ENCODE measurements at regions not wholly inside any gene's neighbourhood (a gene's known extent, or its start where the extent isn't known, plus 50 kb on each side); places are given as distances from the start of the nearest gene placed in this dataset.
"Not testable (repeated sequence)": the region's sequence is repeated elsewhere in the genome, so short reads cannot be mapped to it uniquely, and the experiment has no call there.

DNA sequence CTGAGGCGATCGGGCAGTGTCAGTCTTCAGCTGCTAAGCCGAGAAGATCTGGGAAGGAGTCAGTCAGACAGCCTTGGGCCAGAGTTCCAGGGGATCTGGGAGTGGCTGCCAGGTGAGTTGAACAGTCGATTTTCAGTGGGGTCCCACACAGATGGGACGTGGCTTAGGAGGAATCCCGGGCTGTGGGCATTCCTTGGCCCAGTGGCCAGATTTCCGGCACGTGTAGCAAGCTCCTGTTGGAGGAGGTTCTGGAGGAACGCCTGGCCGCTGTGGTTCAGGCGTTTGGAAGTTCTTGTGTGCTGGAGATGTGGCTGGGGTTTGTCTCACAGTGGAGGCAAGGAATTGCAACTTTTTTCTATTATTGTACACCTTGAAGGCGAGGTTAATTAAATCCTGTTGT, 269.4 kb upstream of the SLC16A7 start:
- H3K27ac ChIP-seq (ENCODE audit: extremely low read depth, low read depth, low read length); POLR2A ChIA-PET: not testable (repeated sequence)

DNA sequence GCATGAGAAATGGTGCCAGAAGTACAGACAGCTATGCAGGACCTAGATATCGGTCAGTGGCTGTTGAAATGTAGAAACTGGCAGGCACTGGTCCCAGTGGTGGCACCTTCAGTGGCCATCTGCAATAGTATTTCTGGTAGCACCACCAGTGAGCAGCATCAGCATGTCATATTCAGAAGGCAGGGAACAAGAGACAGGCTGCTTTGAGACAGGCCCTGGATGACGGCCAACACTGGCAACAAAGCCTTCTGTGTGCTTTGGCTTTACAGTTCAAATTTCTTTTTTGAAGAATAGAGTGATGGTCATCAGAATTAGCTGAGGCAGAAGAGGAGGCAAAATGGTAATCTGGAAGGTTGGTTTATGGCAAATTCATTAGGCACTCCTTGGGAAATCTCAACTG, 273.4 kb upstream of the SLC16A7 start:
- POLR2A ChIA-PET: no interaction called here
- Histone ChIP-seq H3K27ac (ENCODE audit: extremely low read depth, low read depth, low read length) (no peak overlapping the region), H3K36me3 (ENCODE audit: control insufficient read depth in 2 of 2, insufficient read depth in 1 of 2, low read length in 2 of 2) (no peaks in the 10 kb centered on the region), H3K9me3 (ENCODE audit: control insufficient read depth, insufficient read depth, low read depth, low read length) (no peaks in the 10 kb centered on the region), H3K4me1 (ENCODE audit: control insufficient read depth, insufficient read depth, low read length) (no peaks in the 10 kb centered on the region), H3K4me3 (ENCODE audit: low read depth, low read length) (no peak overlapping the region)
- CTCF ChIA-PET: no interaction called here
- TF ChIP-seq ZNF561 (tag by site-specific recombination; IDR thresholded peaks at IDR 0.05; ENCODE audit: borderline replicate concordance): no peak
- no peak for TF ChIP-seq RBAK (tag by site-specific recombination; IDR thresholded peaks at IDR 0.05)
- TF ChIP-seq, protein P1, sequence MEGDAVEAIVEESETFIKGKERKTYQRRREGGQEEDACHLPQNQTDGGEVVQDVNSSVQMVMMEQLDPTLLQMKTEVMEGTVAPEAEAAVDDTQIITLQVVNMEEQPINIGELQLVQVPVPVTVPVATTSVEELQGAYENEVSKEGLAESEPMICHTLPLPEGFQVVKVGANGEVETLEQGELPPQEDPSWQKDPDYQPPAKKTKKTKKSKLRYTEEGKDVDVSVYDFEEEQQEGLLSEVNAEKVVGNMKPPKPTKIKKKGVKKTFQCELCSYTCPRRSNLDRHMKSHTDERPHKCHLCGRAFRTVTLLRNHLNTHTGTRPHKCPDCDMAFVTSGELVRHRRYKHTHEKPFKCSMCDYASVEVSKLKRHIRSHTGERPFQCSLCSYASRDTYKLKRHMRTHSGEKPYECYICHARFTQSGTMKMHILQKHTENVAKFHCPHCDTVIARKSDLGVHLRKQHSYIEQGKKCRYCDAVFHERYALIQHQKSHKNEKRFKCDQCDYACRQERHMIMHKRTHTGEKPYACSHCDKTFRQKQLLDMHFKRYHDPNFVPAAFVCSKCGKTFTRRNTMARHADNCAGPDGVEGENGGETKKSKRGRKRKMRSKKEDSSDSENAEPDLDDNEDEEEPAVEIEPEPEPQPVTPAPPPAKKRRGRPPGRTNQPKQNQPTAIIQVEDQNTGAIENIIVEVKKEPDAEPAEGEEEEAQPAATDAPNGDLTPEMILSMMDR (tag by site-specific recombination; IDR thresholded peaks at IDR 0.05): no peak
- TF ChIP-seq, protein P2, sequence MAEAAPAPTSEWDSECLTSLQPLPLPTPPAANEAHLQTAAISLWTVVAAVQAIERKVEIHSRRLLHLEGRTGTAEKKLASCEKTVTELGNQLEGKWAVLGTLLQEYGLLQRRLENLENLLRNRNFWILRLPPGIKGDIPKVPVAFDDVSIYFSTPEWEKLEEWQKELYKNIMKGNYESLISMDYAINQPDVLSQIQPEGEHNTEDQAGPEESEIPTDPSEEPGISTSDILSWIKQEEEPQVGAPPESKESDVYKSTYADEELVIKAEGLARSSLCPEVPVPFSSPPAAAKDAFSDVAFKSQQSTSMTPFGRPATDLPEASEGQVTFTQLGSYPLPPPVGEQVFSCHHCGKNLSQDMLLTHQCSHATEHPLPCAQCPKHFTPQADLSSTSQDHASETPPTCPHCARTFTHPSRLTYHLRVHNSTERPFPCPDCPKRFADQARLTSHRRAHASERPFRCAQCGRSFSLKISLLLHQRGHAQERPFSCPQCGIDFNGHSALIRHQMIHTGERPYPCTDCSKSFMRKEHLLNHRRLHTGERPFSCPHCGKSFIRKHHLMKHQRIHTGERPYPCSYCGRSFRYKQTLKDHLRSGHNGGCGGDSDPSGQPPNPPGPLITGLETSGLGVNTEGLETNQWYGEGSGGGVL (tag by site-specific recombination; IDR thresholded peaks at IDR 0.05): no peak
- TF ChIP-seq, protein P3, sequence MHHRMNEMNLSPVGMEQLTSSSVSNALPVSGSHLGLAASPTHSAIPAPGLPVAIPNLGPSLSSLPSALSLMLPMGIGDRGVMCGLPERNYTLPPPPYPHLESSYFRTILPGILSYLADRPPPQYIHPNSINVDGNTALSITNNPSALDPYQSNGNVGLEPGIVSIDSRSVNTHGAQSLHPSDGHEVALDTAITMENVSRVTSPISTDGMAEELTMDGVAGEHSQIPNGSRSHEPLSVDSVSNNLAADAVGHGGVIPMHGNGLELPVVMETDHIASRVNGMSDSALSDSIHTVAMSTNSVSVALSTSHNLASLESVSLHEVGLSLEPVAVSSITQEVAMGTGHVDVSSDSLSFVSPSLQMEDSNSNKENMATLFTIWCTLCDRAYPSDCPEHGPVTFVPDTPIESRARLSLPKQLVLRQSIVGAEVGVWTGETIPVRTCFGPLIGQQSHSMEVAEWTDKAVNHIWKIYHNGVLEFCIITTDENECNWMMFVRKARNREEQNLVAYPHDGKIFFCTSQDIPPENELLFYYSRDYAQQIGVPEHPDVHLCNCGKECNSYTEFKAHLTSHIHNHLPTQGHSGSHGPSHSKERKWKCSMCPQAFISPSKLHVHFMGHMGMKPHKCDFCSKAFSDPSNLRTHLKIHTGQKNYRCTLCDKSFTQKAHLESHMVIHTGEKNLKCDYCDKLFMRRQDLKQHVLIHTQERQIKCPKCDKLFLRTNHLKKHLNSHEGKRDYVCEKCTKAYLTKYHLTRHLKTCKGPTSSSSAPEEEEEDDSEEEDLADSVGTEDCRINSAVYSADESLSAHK (tag by site-specific recombination; IDR thresholded peaks at IDR 0.05): no peak
- TF ChIP-seq, protein P4, sequence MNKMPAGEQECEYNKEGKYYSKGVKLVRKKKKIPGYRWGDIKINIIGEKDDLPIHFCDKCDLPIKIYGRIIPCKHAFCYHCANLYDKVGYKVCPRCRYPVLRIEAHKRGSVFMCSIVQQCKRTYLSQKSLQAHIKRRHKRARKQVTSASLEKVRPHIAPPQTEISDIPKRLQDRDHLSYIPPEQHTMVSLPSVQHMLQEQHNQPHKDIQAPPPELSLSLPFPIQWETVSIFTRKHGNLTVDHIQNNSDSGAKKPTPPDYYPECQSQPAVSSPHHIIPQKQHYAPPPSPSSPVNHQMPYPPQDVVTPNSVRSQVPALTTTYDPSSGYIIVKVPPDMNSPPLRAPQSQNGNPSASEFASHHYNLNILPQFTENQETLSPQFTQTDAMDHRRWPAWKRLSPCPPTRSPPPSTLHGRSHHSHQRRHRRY (tag by site-specific recombination; IDR thresholded peaks at IDR 0.05): no peak
- TF ChIP-seq GLI2 (tag by site-specific recombination; IDR thresholded peaks at IDR 0.05; ENCODE audit: borderline replicate concordance, low read depth): no peak
- TF ChIP-seq MYNN (tag by site-specific recombination; IDR thresholded peaks at IDR 0.05; ENCODE audit: borderline replicate concordance): no peak
- TF ChIP-seq ZNF311 (tag by site-specific recombination; IDR thresholded peaks at IDR 0.05; ENCODE audit: borderline replicate concordance): no peak
- TF ChIP-seq ZNF274 (IDR thresholded peaks at IDR 0.05; ENCODE audit: low read length): no peak
- no peak for TF ChIP-seq ZNF274 (tag by site-specific recombination; IDR thresholded peaks at IDR 0.05; ENCODE audit: borderline replicate concordance)
- no peak for TF ChIP-seq ZNF202 (tag by site-specific recombination; IDR thresholded peaks at IDR 0.05; ENCODE audit: borderline replicate concordance)
- TF ChIP-seq, protein P5, sequence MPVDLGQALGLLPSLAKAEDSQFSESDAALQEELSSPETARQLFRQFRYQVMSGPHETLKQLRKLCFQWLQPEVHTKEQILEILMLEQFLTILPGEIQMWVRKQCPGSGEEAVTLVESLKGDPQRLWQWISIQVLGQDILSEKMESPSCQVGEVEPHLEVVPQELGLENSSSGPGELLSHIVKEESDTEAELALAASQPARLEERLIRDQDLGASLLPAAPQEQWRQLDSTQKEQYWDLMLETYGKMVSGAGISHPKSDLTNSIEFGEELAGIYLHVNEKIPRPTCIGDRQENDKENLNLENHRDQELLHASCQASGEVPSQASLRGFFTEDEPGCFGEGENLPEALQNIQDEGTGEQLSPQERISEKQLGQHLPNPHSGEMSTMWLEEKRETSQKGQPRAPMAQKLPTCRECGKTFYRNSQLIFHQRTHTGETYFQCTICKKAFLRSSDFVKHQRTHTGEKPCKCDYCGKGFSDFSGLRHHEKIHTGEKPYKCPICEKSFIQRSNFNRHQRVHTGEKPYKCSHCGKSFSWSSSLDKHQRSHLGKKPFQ (tag by site-specific recombination; IDR thresholded peaks at IDR 0.05): no peak
- TF ChIP-seq ZNF112 (tag by site-specific recombination; IDR thresholded peaks at IDR 0.05): no peak
- TF ChIP-seq BCL11A (tag by site-specific recombination; IDR thresholded peaks at IDR 0.05; ENCODE audit: low read depth): no peak
- TF ChIP-seq, protein P6, sequence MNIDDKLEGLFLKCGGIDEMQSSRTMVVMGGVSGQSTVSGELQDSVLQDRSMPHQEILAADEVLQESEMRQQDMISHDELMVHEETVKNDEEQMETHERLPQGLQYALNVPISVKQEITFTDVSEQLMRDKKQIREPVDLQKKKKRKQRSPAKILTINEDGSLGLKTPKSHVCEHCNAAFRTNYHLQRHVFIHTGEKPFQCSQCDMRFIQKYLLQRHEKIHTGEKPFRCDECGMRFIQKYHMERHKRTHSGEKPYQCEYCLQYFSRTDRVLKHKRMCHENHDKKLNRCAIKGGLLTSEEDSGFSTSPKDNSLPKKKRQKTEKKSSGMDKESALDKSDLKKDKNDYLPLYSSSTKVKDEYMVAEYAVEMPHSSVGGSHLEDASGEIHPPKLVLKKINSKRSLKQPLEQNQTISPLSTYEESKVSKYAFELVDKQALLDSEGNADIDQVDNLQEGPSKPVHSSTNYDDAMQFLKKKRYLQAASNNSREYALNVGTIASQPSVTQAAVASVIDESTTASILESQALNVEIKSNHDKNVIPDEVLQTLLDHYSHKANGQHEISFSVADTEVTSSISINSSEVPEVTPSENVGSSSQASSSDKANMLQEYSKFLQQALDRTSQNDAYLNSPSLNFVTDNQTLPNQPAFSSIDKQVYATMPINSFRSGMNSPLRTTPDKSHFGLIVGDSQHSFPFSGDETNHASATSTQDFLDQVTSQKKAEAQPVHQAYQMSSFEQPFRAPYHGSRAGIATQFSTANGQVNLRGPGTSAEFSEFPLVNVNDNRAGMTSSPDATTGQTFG (tag by site-specific recombination; IDR thresholded peaks at IDR 0.05; ENCODE audit: borderline replicate concordance): no peak
- TF ChIP-seq, protein P7, sequence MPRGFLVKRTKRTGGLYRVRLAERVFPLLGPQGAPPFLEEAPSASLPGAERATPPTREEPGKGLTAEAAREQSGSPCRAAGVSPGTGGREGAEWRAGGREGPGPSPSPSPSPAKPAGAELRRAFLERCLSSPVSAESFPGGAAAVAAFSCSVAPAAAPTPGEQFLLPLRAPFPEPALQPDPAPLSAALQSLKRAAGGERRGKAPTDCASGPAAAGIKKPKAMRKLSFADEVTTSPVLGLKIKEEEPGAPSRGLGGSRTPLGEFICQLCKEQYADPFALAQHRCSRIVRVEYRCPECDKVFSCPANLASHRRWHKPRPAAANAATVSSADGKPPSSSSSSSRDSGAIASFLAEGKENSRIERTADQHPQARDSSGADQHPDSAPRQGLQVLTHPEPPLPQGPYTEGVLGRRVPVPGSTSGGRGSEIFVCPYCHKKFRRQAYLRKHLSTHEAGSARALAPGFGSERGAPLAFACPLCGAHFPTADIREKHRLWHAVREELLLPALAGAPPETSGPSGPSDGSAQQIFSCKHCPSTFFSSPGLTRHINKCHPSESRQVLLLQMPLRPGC (tag by site-specific recombination; IDR thresholded peaks at IDR 0.05): no peak
- no peak for TF ChIP-seq HOXC10 (CRISPR knock-in tag; IDR thresholded peaks at IDR 0.05)
- no peak for TF ChIP-seq ZNF155 (tag by site-specific recombination; IDR thresholded peaks at IDR 0.05)
- TF ChIP-seq, protein P8, sequence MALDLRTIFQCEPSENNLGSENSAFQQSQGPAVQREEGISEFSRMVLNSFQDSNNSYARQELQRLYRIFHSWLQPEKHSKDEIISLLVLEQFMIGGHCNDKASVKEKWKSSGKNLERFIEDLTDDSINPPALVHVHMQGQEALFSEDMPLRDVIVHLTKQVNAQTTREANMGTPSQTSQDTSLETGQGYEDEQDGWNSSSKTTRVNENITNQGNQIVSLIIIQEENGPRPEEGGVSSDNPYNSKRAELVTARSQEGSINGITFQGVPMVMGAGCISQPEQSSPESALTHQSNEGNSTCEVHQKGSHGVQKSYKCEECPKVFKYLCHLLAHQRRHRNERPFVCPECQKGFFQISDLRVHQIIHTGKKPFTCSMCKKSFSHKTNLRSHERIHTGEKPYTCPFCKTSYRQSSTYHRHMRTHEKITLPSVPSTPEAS (tag by site-specific recombination; IDR thresholded peaks at IDR 0.05): no peak

More for the DNA sequence above, 269.4 kb upstream of the SLC16A7 start:
- H3K4me3 ChIP-seq (ENCODE audit: low read depth, low read length); H3K9me3 ChIP-seq (ENCODE audit: control insufficient read depth, insufficient read depth, low read depth, low read length); CTCF ChIA-PET; H3K36me3 ChIP-seq (ENCODE audit: control insufficient read depth in 2 of 2, insufficient read depth in 1 of 2, low read length in 2 of 2); H3K4me1 ChIP-seq (ENCODE audit: control insufficient read depth, insufficient read depth, low read length): not testable (repeated sequence)
